Endothelial cell of umbilical vein (primary cell): ENCODE measurements at regions not wholly inside any gene's neighbourhood (a gene's known extent, or its start where the extent isn't known, plus 50 kb on each side); places are given as distances from the start of the nearest gene placed in this dataset.

ENCODE experiments used
- BruUV-seq: library from RNA; stranded (reverse); fragments of 400-500 nt; replicated peaks from 2 replicates; lab custom pipeline; 2021; lab: Mats Ljungman, UMichigan
- CTCF ChIA-PET: fragments of 300-600, 350-600 bp; sonication (Branson Sonifier 250); formaldehyde crosslinking; loops from one replicate; lab custom pipeline; 2021; ENCODE audit warnings: antibody characterized with exemption, inconsistent platforms; lab: Charles Lee
- POLR2A ChIA-PET: fragments of 300-600, 350-600 bp; sonication (Branson Sonifier 250); formaldehyde crosslinking; loops from one replicate; lab custom pipeline; 2021; ENCODE audit warnings: antibody characterized with exemption, inconsistent platforms; lab: Charles Lee
- DNase-seq: peaks from one replicate; pipeline ENCODE4 v3.0.0-alpha.2; 2011; ENCODE audit warnings: low read depth, low spot score
- FAIRE-seq: peaks from 2 replicates; lab custom pipeline; 2011; peaks lifted over from hg19 to GRCh38; lab: Jason Lieb, UNC
- H2AFZ ChIP-seq: 2 replicates; pipeline ENCODE4 v1.6.0; 2012; ENCODE audit warnings: low read depth, low read length, control low read depth, inconsistent platforms
- H3K27ac ChIP-seq: 2 replicates; pipeline ENCODE4 v1.5.1; 2011; ENCODE audit warnings: low read depth, mild to moderate bottlenecking, control low read depth, low read length, moderate library complexity; ENCODE audit not compliant: insufficient read depth
- H3K27me3 ChIP-seq, 2 experiments: 2 replicates each; pipeline versions ENCODE4 v1.6.0 to v1.6.1; 2011; ENCODE audit warnings: low read length in 2 of 2, mixed read lengths in 1 of 2; ENCODE audit not compliant: control insufficient read depth in 2 of 2, insufficient read depth in 2 of 2
- H3K36me3 ChIP-seq, 2 experiments: 2 replicates in 1 of 2; 3 replicates in 1 of 2; pipeline ENCODE4 v1.5.1; 2011; ENCODE audit warnings: low read length in 2 of 2, mild to moderate bottlenecking in 1 of 2, moderate library complexity in 1 of 2; ENCODE audit not compliant: control insufficient read depth in 2 of 2, insufficient read depth in 2 of 2; ENCODE audit errors: extremely low read depth in 1 of 2
- H3K4me1 ChIP-seq: 3 replicates; pipeline ENCODE4 v1.5.1; 2011; ENCODE audit warnings: mild to moderate bottlenecking, low read length; ENCODE audit not compliant: control insufficient read depth, insufficient read depth; ENCODE audit errors: extremely low read depth
- H3K4me2 ChIP-seq: 2 replicates; pipeline ENCODE4 v1.6.1; 2011; ENCODE audit warnings: low read length, control low read depth, mixed read lengths; ENCODE audit not compliant: insufficient read depth
- H3K4me3 ChIP-seq, 3 experiments: fragments of 200-600 bp in 1 of 3; sonication (generic), shearing (Covaris generic) in 1 of 3; replicated peaks in 1 of 3; 2 replicates each; pipeline ENCODE4 v1.5.1; 2011 to 2016; ENCODE audit warnings: control low read depth in 3 of 3, low read length in 3 of 3, mild to moderate bottlenecking in 2 of 3, inconsistent platforms in 1 of 3, low read depth in 1 of 3, moderate library complexity in 1 of 3; ENCODE audit not compliant: insufficient read depth in 1 of 3
- H3K79me2 ChIP-seq: 2 replicates; pipeline ENCODE4 v1.6.0; 2012; ENCODE audit warnings: low read length, inconsistent platforms; ENCODE audit not compliant: control insufficient read depth, insufficient read depth
- H3K9ac ChIP-seq: replicated peaks from 2 replicates; pipeline ENCODE3; 2011; ENCODE audit warnings: low read length, control low read depth; ENCODE audit not compliant: insufficient read depth; ENCODE audit errors: extremely low read depth
- H3K9me1 ChIP-seq: replicated peaks from 3 replicates; pipeline ENCODE4 v1.6.0; 2011; ENCODE audit warnings: mild to moderate bottlenecking, low read length; ENCODE audit not compliant: control insufficient read depth, insufficient read depth; ENCODE audit errors: extremely low read depth
- H3K9me3 ChIP-seq: replicated peaks from 2 replicates; pipeline ENCODE4 v1.5.1; 2012; ENCODE audit warnings: low read length, inconsistent platforms; ENCODE audit not compliant: control insufficient read depth, insufficient read depth
- H4K20me1 ChIP-seq: replicated peaks from 2 replicates; pipeline ENCODE3; 2011; ENCODE audit warnings: mild to moderate bottlenecking, low read length; ENCODE audit not compliant: control insufficient read depth, insufficient read depth; ENCODE audit errors: extremely low read depth
- EZH2 ChIP-seq: IDR thresholded peaks from 2 replicates; pipeline ENCODE4 v1.6.1; 2012; ENCODE audit warnings: borderline replicate concordance, low read depth, mild to moderate bottlenecking, moderate library complexity, low read length, inconsistent platforms; ENCODE audit not compliant: severe bottlenecking
- FOS ChIP-seq: IDR thresholded peaks from 2 replicates; pipeline ENCODE4 v1.6.1; 2011; ENCODE audit warnings: mild to moderate bottlenecking, low read length, moderate library complexity, borderline replicate concordance; ENCODE audit not compliant: insufficient read depth
- GATA2 ChIP-seq: IDR thresholded peaks from 2 replicates; pipeline ENCODE4 v1.7.0; 2011; ENCODE audit warnings: low read depth, mild to moderate bottlenecking, moderate library complexity, mixed read lengths, low read length; ENCODE audit not compliant: insufficient read length, insufficient read depth
- JUN ChIP-seq: IDR thresholded peaks from 2 replicates; pipeline ENCODE4 v1.6.1; 2011; ENCODE audit warnings: borderline replicate concordance, low read depth; ENCODE audit not compliant: insufficient read length, insufficient read depth
- MYC ChIP-seq: IDR thresholded peaks from one replicate; pipeline ENCODE4 v1.6.1; 2011; ENCODE audit warnings: mild to moderate bottlenecking, low read depth, low read length
- POLR2A ChIP-seq: IDR thresholded peaks from 2 replicates; pipeline ENCODE4 v1.6.1; 2012; ENCODE audit warnings: low read depth, mild to moderate bottlenecking, control low read depth, low read length
- POLR2AphosphoS5 ChIP-seq: IDR thresholded peaks from 2 replicates; pipeline ENCODE4 v1.6.1; 2012; ENCODE audit warnings: low read depth, mild to moderate bottlenecking, control low read depth, low read length, moderate library complexity; ENCODE audit not compliant: insufficient read depth
- dilution Hi-C: fragments of 300-500 bp; cut with MboI; formaldehyde crosslinking; loops from one replicate; pipeline ENCODE4 v1.15.0; 2019; ENCODE audit warnings: low sequenced_read_pairs; ENCODE audit not compliant: extremely low pct_ligation_motif_present
- intact Hi-C: fragments of 100-400 bp; cut with micrococcal nuclease; formaldehyde crosslinking; loops from one replicate; pipeline ENCODE4 v1.10.0; 2022
- TF ChIP-seq, protein P1 (sequence below), 2 donors: IDR thresholded peaks; 1 replicate in 1 of 2; 2 replicates in 1 of 2; pipeline ENCODE4 v1.5.1; 2011; ENCODE audit warnings: low read length in 2 of 2, mild to moderate bottlenecking in 2 of 2, moderate library complexity in 2 of 2, control low read depth in 1 of 2, inconsistent platforms in 1 of 2, low read depth in 1 of 2; ENCODE audit not compliant: insufficient read depth in 1 of 2; ENCODE audit errors: extremely low read depth in 1 of 2
- TF ChIP-seq, protein P2 (sequence below): IDR thresholded peaks from 2 replicates; pipeline ENCODE4 v1.6.1; 2011; ENCODE audit not compliant: insufficient read depth, insufficient read length

DNA sequence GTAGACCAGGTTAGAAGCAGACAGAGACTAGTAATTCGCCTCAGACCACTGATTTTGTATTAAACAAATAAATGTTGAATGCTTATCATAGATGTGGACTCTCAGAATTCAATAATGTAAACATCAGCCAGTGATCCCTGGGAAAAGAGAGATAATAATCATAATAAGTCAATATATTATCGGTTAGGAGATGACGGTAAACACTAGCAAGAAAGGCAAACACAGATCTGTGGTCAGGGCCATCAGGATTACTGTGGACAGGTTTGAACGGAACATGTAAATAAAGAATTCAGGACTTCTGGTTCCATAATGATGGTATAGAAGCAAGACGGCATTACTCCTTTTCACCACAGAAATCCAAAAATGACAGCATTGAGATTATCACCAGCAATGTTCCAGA lies 861.6 kb downstream of the CBLN2 start:
- TF ChIP-seq JUN (no peak), EZH2 (no peak), MYC (no peak), POLR2AphosphoS5 (no peak), FOS (no peak)
- H3K9me3 ChIP-seq: no peaks in the 10 kb centered on the region
- no TSS peak for BruUV-seq
- no peak overlapping the region for H2AFZ ChIP-seq
- H3K4me1 ChIP-seq: no peaks in the 10 kb centered on the region
- H3K9ac ChIP-seq: no peak overlapping the region
- H3K36me3 ChIP-seq: no peaks in the 10 kb centered on the region
- H4K20me1 ChIP-seq: no peaks in the 10 kb centered on the region
- no peaks in the 10 kb centered on the region for H3K27me3 ChIP-seq
- H3K79me2 ChIP-seq: no peaks in the 10 kb centered on the region
- no peak overlapping the region for H3K27ac ChIP-seq
- FAIRE-seq: no peak
- H3K4me2 ChIP-seq: no peak overlapping the region
- intact Hi-C loops: no loop called here
- H3K4me3 ChIP-seq: no peak overlapping the region
- no peaks in the 10 kb centered on the region for H3K9me1 ChIP-seq
- ChIA-PET CTCF (no interaction called here), POLR2A (no interaction called here)
- DNase-seq: no peak
- dilution Hi-C loops: no loop called here

DNA sequence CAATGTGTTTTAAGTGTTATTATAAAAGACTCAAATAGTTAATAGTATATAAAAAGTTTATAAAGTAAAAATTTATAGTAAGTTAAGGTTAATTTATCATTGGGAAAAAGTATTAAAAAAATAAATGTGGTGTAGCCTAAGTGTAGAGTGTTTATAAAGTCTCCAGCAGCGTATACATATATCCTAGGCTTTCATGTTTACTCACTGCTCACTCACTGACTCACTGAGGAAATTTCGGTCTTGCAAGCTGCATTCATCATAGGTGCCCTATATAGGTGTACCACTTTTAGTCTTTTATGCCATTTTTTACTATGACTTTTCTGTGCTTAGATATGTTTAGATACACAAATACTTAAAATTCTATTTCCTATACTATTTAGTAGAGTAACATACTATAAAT lies 866.0 kb downstream of the CBLN2 start:
- ChIA-PET CTCF (no interaction called here), POLR2A (no interaction called here)
- BruUV-seq: no TSS peak
- H3K27ac ChIP-seq: no peak overlapping the region
- H3K4me3 ChIP-seq: no peak overlapping the region
- no peaks in the 10 kb centered on the region for H3K36me3 ChIP-seq
- intact Hi-C loops (no loop called here), dilution Hi-C loops (no loop called here)
- TF ChIP-seq POLR2A (no peak), JUN (no peak), FOS (no peak), POLR2AphosphoS5 (no peak), EZH2 (no peak), MYC (no peak), GATA2 (no peak)
- TF ChIP-seq, protein P1, sequence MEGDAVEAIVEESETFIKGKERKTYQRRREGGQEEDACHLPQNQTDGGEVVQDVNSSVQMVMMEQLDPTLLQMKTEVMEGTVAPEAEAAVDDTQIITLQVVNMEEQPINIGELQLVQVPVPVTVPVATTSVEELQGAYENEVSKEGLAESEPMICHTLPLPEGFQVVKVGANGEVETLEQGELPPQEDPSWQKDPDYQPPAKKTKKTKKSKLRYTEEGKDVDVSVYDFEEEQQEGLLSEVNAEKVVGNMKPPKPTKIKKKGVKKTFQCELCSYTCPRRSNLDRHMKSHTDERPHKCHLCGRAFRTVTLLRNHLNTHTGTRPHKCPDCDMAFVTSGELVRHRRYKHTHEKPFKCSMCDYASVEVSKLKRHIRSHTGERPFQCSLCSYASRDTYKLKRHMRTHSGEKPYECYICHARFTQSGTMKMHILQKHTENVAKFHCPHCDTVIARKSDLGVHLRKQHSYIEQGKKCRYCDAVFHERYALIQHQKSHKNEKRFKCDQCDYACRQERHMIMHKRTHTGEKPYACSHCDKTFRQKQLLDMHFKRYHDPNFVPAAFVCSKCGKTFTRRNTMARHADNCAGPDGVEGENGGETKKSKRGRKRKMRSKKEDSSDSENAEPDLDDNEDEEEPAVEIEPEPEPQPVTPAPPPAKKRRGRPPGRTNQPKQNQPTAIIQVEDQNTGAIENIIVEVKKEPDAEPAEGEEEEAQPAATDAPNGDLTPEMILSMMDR (IDR thresholded peaks at IDR 0.05; ENCODE audit: extremely low read depth in 1 of 2, insufficient read depth in 1 of 2, low read depth in 1 of 2, low read length in 2 of 2): no peak
- TF ChIP-seq, protein P2, sequence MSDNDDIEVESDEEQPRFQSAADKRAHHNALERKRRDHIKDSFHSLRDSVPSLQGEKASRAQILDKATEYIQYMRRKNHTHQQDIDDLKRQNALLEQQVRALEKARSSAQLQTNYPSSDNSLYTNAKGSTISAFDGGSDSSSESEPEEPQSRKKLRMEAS: no peak
- H3K4me2 ChIP-seq: no peak overlapping the region
- no peaks in the 10 kb centered on the region for H3K9me1 ChIP-seq
- no peak for FAIRE-seq
- H3K9me3 ChIP-seq: no peaks in the 10 kb centered on the region
- H3K27me3 ChIP-seq: no peaks in the 10 kb centered on the region
- H4K20me1 ChIP-seq: no peaks in the 10 kb centered on the region
- no peak overlapping the region for H2AFZ ChIP-seq
- H3K4me1 ChIP-seq: no peaks in the 10 kb centered on the region
- DNase-seq: no peak
- no peak overlapping the region for H3K9ac ChIP-seq
- no peaks in the 10 kb centered on the region for H3K79me2 ChIP-seq
